ENCODE measurements at regions not wholly inside any gene's neighbourhood (a gene's known extent, or its start where the extent isn't known, plus 50 kb on each side); places are given as distances from the start of the nearest gene placed in this dataset.

DNA sequence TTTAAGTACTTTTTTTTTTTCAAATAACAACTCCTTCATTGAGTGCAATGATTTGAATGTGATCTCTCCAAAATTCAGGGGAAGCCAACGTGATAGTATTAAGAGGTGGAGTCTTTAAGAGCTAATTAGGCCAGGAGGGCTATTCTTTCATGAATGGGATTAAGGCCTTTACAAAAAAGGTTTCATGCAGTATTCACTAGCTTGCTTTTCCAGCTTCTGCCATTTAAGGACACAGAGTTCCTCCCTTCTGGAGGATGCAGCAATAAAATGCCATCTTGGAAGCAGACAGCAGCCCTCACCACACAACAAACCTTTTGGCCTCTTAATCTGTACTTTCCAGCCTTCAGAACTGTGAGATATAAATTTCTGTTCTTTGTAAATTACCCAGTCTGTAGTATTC lies 586.8 kb upstream of the LMO3 start:
- TF ChIP-seq, protein P1, sequence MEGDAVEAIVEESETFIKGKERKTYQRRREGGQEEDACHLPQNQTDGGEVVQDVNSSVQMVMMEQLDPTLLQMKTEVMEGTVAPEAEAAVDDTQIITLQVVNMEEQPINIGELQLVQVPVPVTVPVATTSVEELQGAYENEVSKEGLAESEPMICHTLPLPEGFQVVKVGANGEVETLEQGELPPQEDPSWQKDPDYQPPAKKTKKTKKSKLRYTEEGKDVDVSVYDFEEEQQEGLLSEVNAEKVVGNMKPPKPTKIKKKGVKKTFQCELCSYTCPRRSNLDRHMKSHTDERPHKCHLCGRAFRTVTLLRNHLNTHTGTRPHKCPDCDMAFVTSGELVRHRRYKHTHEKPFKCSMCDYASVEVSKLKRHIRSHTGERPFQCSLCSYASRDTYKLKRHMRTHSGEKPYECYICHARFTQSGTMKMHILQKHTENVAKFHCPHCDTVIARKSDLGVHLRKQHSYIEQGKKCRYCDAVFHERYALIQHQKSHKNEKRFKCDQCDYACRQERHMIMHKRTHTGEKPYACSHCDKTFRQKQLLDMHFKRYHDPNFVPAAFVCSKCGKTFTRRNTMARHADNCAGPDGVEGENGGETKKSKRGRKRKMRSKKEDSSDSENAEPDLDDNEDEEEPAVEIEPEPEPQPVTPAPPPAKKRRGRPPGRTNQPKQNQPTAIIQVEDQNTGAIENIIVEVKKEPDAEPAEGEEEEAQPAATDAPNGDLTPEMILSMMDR (conservative IDR thresholded peaks at IDR 0.05): no peak
- peaks cover 6% of the 10 kb centered on the region for H3K9me3 Mint-ChIP-seq
- WGBS, 2 experiments (ENCODE audit: insufficient coverage in 1 of 2, insufficient read length in 1 of 2): 56% methylated on average over 1 of the region's 1 CpG; no CpG with 5 or more reads in 1 of the 2 experiments
- H3K4me1 Mint-ChIP-seq: no peaks in the 10 kb centered on the region
- H3K4me3 ChIP-seq (ENCODE audit: low read length): no peak overlapping the region
- DNase-seq: no peak
- H3K36me3 ChIP-seq (ENCODE audit: control insufficient read depth, insufficient read depth, low read length): no peaks in the 10 kb centered on the region
- peaks cover 5% of the 10 kb centered on the region for H3K9me3 ChIP-seq (ENCODE audit: control insufficient read depth, low read length)
- H3K27ac Mint-ChIP-seq: no peak overlapping the region
- H3K4me3 Mint-ChIP-seq: no peak overlapping the region
- H3K27ac ChIP-seq (ENCODE audit: low read depth, low read length): no peak overlapping the region
- H3K4me1 ChIP-seq (ENCODE audit: control insufficient read depth, insufficient read depth, low read length): no peaks in the 10 kb centered on the region
- no peak overlapping the region for H3K9ac ChIP-seq (ENCODE audit: extremely low read depth, low read length, poor library complexity, severe bottlenecking)
- H3K27me3 ChIP-seq (ENCODE audit: control insufficient read depth, insufficient read depth, low read length, poor library complexity, severe bottlenecking): no peaks in the 10 kb centered on the region
- H3K36me3 Mint-ChIP-seq (ENCODE audit: low read depth): no peaks in the 10 kb centered on the region
- H3K27me3 Mint-ChIP-seq (ENCODE audit: insufficient read depth): no peaks in the 10 kb centered on the region

DNA sequence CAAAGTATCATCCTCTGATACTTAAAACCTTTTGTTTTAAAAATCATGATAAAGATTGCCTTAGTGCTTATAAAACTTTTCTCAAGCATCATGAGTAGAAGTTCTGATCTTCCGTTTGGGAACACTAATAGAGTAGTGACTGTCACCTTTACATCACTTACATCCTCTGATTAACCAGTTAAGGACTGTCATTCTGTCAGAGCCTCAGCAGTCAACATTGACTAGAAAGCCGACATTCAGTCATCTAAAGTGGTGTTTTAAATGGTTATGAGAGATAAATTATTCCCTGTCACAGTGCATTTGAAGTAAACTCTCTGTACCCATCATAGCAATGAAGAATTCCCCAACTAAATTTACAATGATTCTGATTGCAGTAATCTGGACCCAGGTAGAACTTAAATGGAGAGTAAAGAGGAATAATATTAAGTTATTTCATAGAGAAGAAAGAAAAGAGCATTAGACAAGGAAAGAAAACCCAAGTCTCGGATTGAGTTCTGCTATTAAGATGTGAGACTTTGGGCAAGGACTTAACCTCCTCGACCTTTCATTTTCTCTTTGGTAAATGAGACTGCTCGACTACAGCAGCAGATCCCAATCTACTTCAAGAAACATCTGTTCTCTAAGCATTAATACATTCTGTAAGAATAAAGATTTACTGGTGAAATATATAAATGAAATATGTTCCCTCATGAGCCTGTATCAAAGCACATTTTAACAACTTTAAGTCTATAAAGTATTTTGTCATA lies 563.9 kb upstream of the LMO3 start:
- H3K9ac ChIP-seq (ENCODE audit: extremely low read depth, low read length, poor library complexity, severe bottlenecking): no peak overlapping the region
- no peaks in the 10 kb centered on the region for H3K4me1 ChIP-seq (ENCODE audit: control insufficient read depth, insufficient read depth, low read length)
- no peaks in the 10 kb centered on the region for H3K27me3 Mint-ChIP-seq (ENCODE audit: insufficient read depth)
- no peaks in the 10 kb centered on the region for H3K27me3 ChIP-seq (ENCODE audit: control insufficient read depth, insufficient read depth, low read length, poor library complexity, severe bottlenecking)
- no peak overlapping the region for H3K27ac ChIP-seq (ENCODE audit: low read depth, low read length)
- 87% methylated on average over 4 of the region's 5 CpGs; no CpG with 5 or more reads in 1 of the 2 experiments for WGBS, 2 experiments (ENCODE audit: insufficient coverage in 1 of 2, insufficient read length in 1 of 2)
- no peaks in the 10 kb centered on the region for H3K36me3 Mint-ChIP-seq (ENCODE audit: low read depth)
- no peaks in the 10 kb centered on the region for H3K9me3 ChIP-seq (ENCODE audit: control insufficient read depth, low read length)
- peaks cover 7% of the 10 kb centered on the region for H3K4me1 Mint-ChIP-seq
- no peak overlapping the region for H3K4me3 Mint-ChIP-seq
- no peak for DNase-seq
- H3K27ac Mint-ChIP-seq: no peak overlapping the region
- no peaks in the 10 kb centered on the region for H3K9me3 Mint-ChIP-seq
- H3K4me3 ChIP-seq (ENCODE audit: low read length): no peak overlapping the region
- H3K36me3 ChIP-seq (ENCODE audit: control insufficient read depth, insufficient read depth, low read length): no peaks in the 10 kb centered on the region
- TF ChIP-seq, protein P1 (conservative IDR thresholded peaks at IDR 0.05): no peak

DNA sequence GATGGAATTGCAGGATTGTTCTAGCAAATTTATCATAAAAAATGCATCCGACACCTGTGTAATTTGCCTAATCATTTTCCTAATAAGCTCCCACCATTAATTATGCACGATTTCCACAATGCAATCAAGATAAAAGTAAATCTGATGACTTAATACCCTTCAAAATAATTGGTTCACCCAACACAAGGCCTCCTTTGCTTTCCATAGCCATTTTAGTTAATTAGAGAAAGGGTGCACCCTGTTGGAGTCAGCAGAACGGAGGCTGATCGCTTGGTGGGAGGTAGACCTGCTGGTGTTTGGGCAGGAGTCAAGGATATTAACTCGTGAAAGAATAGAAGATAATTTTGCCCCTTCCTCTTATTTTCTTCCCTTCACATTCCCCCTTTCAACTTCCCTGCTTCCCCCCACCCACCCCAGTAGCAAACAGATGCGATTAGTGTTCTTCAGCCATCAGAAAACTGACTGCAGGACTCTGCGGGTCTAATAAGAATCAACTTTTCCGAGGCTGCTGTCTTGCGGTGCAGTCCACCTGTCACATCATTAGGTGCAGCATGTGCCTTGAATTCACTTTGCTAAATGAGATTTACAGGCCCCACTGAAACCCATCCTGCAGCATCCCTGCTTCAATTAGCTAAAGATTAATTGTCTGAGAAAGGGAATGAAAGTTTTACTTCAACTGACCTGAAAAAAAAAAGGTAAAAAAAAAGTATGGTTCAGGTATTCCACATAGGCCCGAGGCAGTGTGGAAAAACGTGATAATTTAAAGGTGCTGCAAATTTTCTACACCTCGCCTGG lies 553.7 kb upstream of the LMO3 start:
- no peaks in the 10 kb centered on the region for H3K4me1 ChIP-seq (ENCODE audit: control insufficient read depth, insufficient read depth, low read length)
- H3K36me3 Mint-ChIP-seq (ENCODE audit: low read depth): no peaks in the 10 kb centered on the region
- 88% methylated on average over 5 to 12 of the region's 12 CpGs for WGBS, 2 experiments (ENCODE audit: insufficient coverage in 1 of 2, insufficient read length in 1 of 2)
- TF ChIP-seq, protein P1 (conservative IDR thresholded peaks at IDR 0.05): no peak
- no peak overlapping the region for H3K27ac ChIP-seq (ENCODE audit: low read depth, low read length)
- H3K27me3 ChIP-seq (ENCODE audit: control insufficient read depth, insufficient read depth, low read length, poor library complexity, severe bottlenecking): no peaks in the 10 kb centered on the region
- no peaks in the 10 kb centered on the region for H3K4me1 Mint-ChIP-seq
- no peak overlapping the region for H3K9ac ChIP-seq (ENCODE audit: extremely low read depth, low read length, poor library complexity, severe bottlenecking)
- no peaks in the 10 kb centered on the region for H3K27me3 Mint-ChIP-seq (ENCODE audit: insufficient read depth)
- no peak overlapping the region for H3K4me3 ChIP-seq (ENCODE audit: low read length)
- no peak overlapping the region for H3K27ac Mint-ChIP-seq
- no peaks in the 10 kb centered on the region for H3K9me3 ChIP-seq (ENCODE audit: control insufficient read depth, low read length)
- no peak overlapping the region for H3K4me3 Mint-ChIP-seq
- peaks cover 12% of the 10 kb centered on the region for H3K9me3 Mint-ChIP-seq
- no peak for DNase-seq
- H3K36me3 ChIP-seq (ENCODE audit: control insufficient read depth, insufficient read depth, low read length): no peaks in the 10 kb centered on the region

All from endodermal cell (in vitro differentiated cells).